ENCODE measurements at regions not wholly inside any gene's neighbourhood (a gene's known extent, or its start where the extent isn't known, plus 50 kb on each side); places are given as distances from the start of the nearest gene placed in this dataset.
"Not testable (repeated sequence)": the region's sequence is repeated elsewhere in the genome, so short reads cannot be mapped to it uniquely, and the experiment has no call there.

DNA sequence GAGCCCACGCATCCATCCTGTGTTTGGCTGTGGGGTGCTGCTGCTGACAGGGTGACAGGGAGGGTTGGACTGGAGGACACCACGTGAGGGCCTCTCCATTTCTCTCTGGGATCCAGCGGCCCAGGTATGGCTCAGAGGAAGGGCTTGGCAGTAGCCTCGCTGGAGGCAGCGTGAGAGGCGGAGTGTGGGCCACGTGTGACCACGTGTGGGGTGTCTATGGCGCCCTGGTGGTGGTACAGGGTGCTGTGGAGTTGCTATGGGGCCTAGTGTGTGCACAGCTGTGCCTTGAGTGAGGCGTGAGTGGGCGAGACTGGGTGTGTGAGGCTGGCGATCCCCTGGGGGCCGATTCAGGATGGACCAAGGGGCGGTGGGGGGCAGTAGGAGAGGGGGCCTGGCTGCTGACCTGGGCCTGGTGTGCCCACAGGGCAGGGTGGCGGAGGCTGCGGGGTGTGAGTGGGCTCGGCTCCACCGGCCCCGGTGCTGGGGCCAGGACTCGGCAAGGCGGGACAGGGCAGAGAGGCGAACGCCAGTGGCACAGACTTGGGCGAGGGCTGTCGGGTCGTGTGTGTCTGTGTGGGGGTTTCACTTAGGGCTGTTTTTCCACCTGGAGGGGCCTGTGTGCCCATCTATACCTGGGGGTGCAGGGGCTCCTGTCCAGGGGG, 72.7 kb downstream of the TMEM121 start:
- 88 to 92% methylated on average over 19 to 23 of the region's 26 CpGs for WGBS, 2 donors
- H3K27me3 ChIP-seq; H3K9me3 ChIP-seq; DNase-seq; H3K4me1 ChIP-seq; H3K4me3 ChIP-seq (replicated peaks in 1 of 3); H3K36me3 ChIP-seq; intact Hi-C loops (cut with DNase I); H3K27ac ChIP-seq: not testable (repeated sequence)

DNA sequence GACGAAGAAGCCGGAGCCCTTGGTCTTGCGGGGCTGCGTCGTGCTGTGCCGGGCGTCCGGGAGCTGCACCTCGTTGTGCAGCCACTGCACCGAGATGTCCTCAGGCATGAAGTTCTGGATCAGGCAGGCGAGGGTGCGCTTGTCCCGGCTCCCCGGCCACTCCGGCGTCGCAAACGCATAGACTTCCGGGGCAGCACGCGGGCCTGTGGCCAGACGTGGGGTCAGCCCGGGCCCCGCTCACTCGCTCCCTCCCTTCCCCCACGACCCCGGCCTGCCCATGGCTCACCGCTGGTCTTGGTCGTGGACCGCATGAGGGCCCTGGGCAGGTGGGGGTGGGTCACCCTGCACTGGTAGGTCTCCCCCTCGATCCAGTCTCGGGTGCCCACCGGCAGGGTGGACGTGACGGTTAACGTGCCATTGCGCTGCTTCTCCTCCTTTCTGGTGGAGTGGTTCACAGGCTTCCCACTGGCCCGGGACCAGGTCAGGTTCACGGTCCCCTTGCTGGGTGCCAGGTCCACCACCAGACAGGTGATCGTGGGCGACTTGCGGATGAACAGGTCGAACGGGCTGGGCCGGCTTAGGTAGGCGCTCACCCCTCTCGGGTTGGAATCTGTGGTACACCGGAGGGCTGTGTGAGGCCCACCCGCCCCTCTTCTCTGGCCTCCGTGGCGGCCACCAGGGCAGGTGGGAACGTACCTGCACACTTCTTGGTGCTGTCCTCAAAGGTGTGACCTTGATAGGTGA, 74.0 kb downstream of the TMEM121 start:
- intact Hi-C loops (cut with DNase I); DNase-seq: not testable (repeated sequence)
- WGBS, 2 donors, result 91 to 95% methylated on average over 32 to 38 of the region's 52 CpGs

DNA sequence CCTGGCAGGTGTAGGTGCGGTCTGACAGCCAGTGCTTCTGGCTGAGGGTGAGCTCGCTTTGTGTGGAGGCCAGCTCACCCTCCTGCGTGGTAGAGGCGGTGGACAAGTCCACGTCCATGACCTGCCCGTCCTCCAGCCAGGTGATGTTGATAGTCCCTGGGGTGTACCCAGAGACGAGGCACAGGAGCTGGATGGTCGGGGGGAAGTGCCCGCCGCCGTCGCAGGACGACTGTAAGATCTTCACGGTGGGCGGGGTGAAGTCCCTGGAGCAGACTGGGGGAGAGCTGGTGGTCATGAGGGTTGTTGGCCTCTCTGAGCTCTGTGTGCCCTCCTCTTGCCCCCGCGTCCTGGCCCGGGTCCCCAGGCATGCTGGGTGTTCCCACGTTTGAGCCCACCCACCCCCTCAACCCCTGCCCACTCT, 74.6 kb downstream of the TMEM121 start:
- intact Hi-C loops (cut with DNase I), result no loop called here
- 89% methylated on average over 17 to 19 of the region's 19 CpGs for WGBS, 2 donors
- no peak for DNase-seq

More for the DNA sequence above, 74.0 kb downstream of the TMEM121 start:
- H3K4me3 ChIP-seq (replicated peaks in 1 of 3); H3K27ac ChIP-seq; H3K27me3 ChIP-seq; H3K36me3 ChIP-seq; H3K9me3 ChIP-seq; H3K4me1 ChIP-seq: not testable (repeated sequence)

GRCh38 chr14:105601360-105602242, 75.2 kb downstream of the TMEM121 start:
- WGBS, 2 donors, result 90 to 93% methylated on average over 15 to 18 of the region's 20 CpGs
- DNase-seq, result no peak
- TF ChIP-seq, protein P1, sequence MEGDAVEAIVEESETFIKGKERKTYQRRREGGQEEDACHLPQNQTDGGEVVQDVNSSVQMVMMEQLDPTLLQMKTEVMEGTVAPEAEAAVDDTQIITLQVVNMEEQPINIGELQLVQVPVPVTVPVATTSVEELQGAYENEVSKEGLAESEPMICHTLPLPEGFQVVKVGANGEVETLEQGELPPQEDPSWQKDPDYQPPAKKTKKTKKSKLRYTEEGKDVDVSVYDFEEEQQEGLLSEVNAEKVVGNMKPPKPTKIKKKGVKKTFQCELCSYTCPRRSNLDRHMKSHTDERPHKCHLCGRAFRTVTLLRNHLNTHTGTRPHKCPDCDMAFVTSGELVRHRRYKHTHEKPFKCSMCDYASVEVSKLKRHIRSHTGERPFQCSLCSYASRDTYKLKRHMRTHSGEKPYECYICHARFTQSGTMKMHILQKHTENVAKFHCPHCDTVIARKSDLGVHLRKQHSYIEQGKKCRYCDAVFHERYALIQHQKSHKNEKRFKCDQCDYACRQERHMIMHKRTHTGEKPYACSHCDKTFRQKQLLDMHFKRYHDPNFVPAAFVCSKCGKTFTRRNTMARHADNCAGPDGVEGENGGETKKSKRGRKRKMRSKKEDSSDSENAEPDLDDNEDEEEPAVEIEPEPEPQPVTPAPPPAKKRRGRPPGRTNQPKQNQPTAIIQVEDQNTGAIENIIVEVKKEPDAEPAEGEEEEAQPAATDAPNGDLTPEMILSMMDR (IDR thresholded peaks at IDR 0.05), result no peak
- no peak for TF ChIP-seq POLR2A (IDR thresholded peaks at IDR 0.05)
- intact Hi-C loops (cut with DNase I), result no loop called here
- Histone ChIP-seq H3K36me3 (no peaks in the 10 kb centered on the region), H3K4me3 (replicated peaks in 1 of 3) (no peak overlapping the region), H3K27me3 (no peaks in the 10 kb centered on the region), H3K4me1 (no peaks in the 10 kb centered on the region), H3K9me3 (no peaks in the 10 kb centered on the region), H3K27ac (no peak overlapping the region)

More for the DNA sequence above, 74.6 kb downstream of the TMEM121 start:
- H3K36me3 ChIP-seq, result no peaks in the 10 kb centered on the region
- H3K4me3 ChIP-seq (replicated peaks in 1 of 3), result no peak overlapping the region
- H3K27ac ChIP-seq, result no peak overlapping the region
- H3K9me3 ChIP-seq, result no peaks in the 10 kb centered on the region
- no peaks in the 10 kb centered on the region for H3K4me1 ChIP-seq
- no peak for TF ChIP-seq POLR2A (IDR thresholded peaks at IDR 0.05)
- TF ChIP-seq, protein P1 (IDR thresholded peaks at IDR 0.05), result no peak
- H3K27me3 ChIP-seq, result no peaks in the 10 kb centered on the region

- H3K4me1 ChIP-seq, result no peaks in the 10 kb centered on the region
- H3K27me3 ChIP-seq, result no peaks in the 10 kb centered on the region
- H3K27ac ChIP-seq, result no peak overlapping the region
- DNase-seq, result no peak
- no peak for TF ChIP-seq POLR2A (IDR thresholded peaks at IDR 0.05)
- no peak overlapping the region for H3K4me3 ChIP-seq (replicated peaks in 1 of 3)
- H3K9me3 ChIP-seq, result no peaks in the 10 kb centered on the region
- intact Hi-C loops (cut with DNase I), result no loop called here
- no peaks in the 10 kb centered on the region for H3K36me3 ChIP-seq
- WGBS, 2 donors, result 92 to 96% methylated on average over 8 to 9 of the region's 9 CpGs
These were observed 75.9 kb downstream of the TMEM121 start for GRCh38 chr14:105602243-105602750.
